ENCODE measurements at regions not wholly inside any gene's neighbourhood (a gene's known extent, or its start where the extent isn't known, plus 50 kb on each side); places are given as distances from the start of the nearest gene placed in this dataset.

DNA sequence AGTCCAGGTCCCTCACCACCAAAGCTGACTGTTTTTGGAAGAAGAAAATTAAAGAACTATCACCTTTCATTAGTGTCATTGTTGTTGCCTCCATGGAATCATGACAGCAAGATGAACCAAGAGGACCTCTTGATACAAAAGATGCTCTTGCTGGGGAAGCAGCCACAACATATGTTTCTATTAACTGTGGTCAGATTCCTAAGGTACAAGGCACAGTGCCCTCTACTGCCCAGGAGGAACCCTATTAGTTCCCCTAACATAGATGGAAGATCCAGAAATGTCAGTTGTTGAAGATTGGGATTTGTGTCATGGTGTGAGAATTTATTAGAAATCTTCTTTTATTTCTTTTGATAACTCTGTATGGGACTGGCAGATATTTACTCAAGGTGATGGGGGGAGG, 188.2 kb upstream of the ANKFN1 start:
- no peak for FAIRE-seq

More for the DNA sequence above, 188.2 kb upstream of the ANKFN1 start:
- Histone ChIP-seq H4K20me1 (replicated peaks in 1 of 2; ENCODE audit: control insufficient read depth in 1 of 2, insufficient read depth in 2 of 2, low read length in 2 of 2) (no peaks in the 10 kb centered on the region), H3K4me1 (replicated peaks in 1 of 4; ENCODE audit: control insufficient read depth in 3 of 4, insufficient read depth in 4 of 4, low read length in 3 of 4) (peaks cover 0 to 9% (median 1%) of the 10 kb centered on the region in 4 experiments; a peak in 2 of 7 replicates), H2BK12ac (ENCODE audit: low read depth, low read length) (no peak overlapping the region), H2BK5ac (ENCODE audit: low read depth, low read length) (no peak overlapping the region), H3K4me3 (ENCODE audit: extremely low read depth in 1 of 4, insufficient read depth in 2 of 4, low read depth in 3 of 4, low read length in 4 of 4) (no peak overlapping the region), H3K79me2 (ENCODE audit: control insufficient read depth in 1 of 2, insufficient read depth in 2 of 2, low read length in 2 of 2) (no peaks in the 10 kb centered on the region), H3K27me3 (replicated peaks in 1 of 4; ENCODE audit: control insufficient read depth in 3 of 4, extremely low read depth in 1 of 4, insufficient read depth in 3 of 4, low read length in 3 of 4) (no peaks in the 10 kb centered on the region; a peak in 1 of 7 replicates), H2BK20ac (ENCODE audit: low read length) (no peak overlapping the region), H3K18ac (ENCODE audit: extremely low read depth, low read length) (no peak overlapping the region), H2AK5ac (ENCODE audit: low read depth, low read length) (no peak overlapping the region), H3K4me2 (ENCODE audit: insufficient read depth in 1 of 2, low read depth in 2 of 2, low read length in 2 of 2) (no peak overlapping the region), H3K4ac (replicated peaks; ENCODE audit: insufficient read length, low read depth, low read length) (no peak overlapping the region), H3K9ac (replicated peaks in 1 of 4; ENCODE audit: extremely low read depth in 1 of 4, low read depth in 3 of 4, low read length in 3 of 4) (no peak overlapping the region), H3K36me3 (ENCODE audit: control insufficient read depth in 2 of 4, insufficient read depth in 4 of 4, low read length in 3 of 4) (no peaks in the 10 kb centered on the region; a peak in 1 of 8 replicates), H3K23ac (ENCODE audit: insufficient read length) (no peak overlapping the region), H3K14ac (ENCODE audit: insufficient read length) (no peak overlapping the region), H4K91ac (replicated peaks; ENCODE audit: insufficient read length, low read length) (no peak overlapping the region), H2AFZ (ENCODE audit: low read length) (no peak overlapping the region), H4K8ac (ENCODE audit: extremely low read depth, insufficient read depth, low read length) (no peak overlapping the region), H2BK120ac (replicated peaks; ENCODE audit: low read depth, low read length) (no peak overlapping the region), H2BK15ac (ENCODE audit: low read length) (no peak overlapping the region), H4K5ac (ENCODE audit: insufficient read length, low read depth, low read length) (no peak overlapping the region), H3K9me3 (ENCODE audit: insufficient read depth in 2 of 2, low read depth in 1 of 2, low read length in 1 of 2) (no peaks in the 10 kb centered on the region), H3K27ac (ENCODE audit: low read depth, low read length) (no peak overlapping the region), H3K56ac (replicated peaks; ENCODE audit: insufficient read length, low read depth, low read length) (no peak overlapping the region), H3K23me2 (ENCODE audit: low read depth, low read length) (no peaks in the 10 kb centered on the region), H3K79me1 (ENCODE audit: low read depth, low read length) (no peaks in the 10 kb centered on the region)
- TF ChIP-seq TCF12 (IDR thresholded peaks at IDR 0.05; ENCODE audit: low read depth, low read length) (no peak), RAD21 (IDR thresholded peaks at IDR 0.05 in 1 of 2, conservative IDR thresholded peaks at IDR 0.05 in 1 of 2; ENCODE audit: low read depth in 2 of 2, low read length in 2 of 2) (peak in 1 of 2 experiments; percentile 18; a peak in 1 of 4 replicates), CEBPB (IDR thresholded peaks at IDR 0.05; ENCODE audit: low read depth, low read length) (no peak)
- TF ChIP-seq, protein P1, sequence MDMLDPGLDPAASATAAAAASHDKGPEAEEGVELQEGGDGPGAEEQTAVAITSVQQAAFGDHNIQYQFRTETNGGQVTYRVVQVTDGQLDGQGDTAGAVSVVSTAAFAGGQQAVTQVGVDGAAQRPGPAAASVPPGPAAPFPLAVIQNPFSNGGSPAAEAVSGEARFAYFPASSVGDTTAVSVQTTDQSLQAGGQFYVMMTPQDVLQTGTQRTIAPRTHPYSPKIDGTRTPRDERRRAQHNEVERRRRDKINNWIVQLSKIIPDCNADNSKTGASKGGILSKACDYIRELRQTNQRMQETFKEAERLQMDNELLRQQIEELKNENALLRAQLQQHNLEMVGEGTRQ (IDR thresholded peaks at IDR 0.05; ENCODE audit: low read length): no peak
- TF ChIP-seq, protein P2, sequence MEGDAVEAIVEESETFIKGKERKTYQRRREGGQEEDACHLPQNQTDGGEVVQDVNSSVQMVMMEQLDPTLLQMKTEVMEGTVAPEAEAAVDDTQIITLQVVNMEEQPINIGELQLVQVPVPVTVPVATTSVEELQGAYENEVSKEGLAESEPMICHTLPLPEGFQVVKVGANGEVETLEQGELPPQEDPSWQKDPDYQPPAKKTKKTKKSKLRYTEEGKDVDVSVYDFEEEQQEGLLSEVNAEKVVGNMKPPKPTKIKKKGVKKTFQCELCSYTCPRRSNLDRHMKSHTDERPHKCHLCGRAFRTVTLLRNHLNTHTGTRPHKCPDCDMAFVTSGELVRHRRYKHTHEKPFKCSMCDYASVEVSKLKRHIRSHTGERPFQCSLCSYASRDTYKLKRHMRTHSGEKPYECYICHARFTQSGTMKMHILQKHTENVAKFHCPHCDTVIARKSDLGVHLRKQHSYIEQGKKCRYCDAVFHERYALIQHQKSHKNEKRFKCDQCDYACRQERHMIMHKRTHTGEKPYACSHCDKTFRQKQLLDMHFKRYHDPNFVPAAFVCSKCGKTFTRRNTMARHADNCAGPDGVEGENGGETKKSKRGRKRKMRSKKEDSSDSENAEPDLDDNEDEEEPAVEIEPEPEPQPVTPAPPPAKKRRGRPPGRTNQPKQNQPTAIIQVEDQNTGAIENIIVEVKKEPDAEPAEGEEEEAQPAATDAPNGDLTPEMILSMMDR (IDR thresholded peaks at IDR 0.05; ENCODE audit: control extremely low read depth in 1 of 3, insufficient read depth in 1 of 3, low read depth in 1 of 3, low read length in 3 of 3): peak in 1 of 3 experiments; percentile 32; a peak in 2 of 4 replicates
- ChIA-PET CTCF (ENCODE audit: partially characterized antibody) (no interaction called here), POLR2A (ENCODE audit: partially characterized antibody) (no interaction called here)
- no peak for DNase-seq (ENCODE audit: low read depth in 1 of 2, low spot score in 2 of 2)
